HTR-8/SVneo (cell line): ENCODE measurements at regions not wholly inside any gene's neighbourhood (a gene's known extent, or its start where the extent isn't known, plus 50 kb on each side); places are given as distances from the start of the nearest gene placed in this dataset.

ENCODE experiments used
- DNase-seq: peaks from one replicate; pipeline ENCODE4 v3.0.0; 2011; ENCODE audit warnings: low spot score, mixed read lengths; ENCODE audit not compliant: insufficient read length
- FAIRE-seq: peaks from 2 replicates; lab custom pipeline; 2011; peaks lifted over from hg19 to GRCh38; lab: Jason Lieb, UNC

- FAIRE-seq: no peak
- DNase-seq: no peak
Observed at GRCh38 chr2:126748188-126748760, 92.3 kb downstream of the GYPC start.

GRCh38 chr2:126748929-126749518 lies 93.1 kb downstream of the GYPC start:
- FAIRE-seq (no peak), DNase-seq (no peak)

- FAIRE-seq (no peak), DNase-seq (no peak)
Observed at GRCh38 chr2:126749537-126749936, 93.6 kb downstream of the GYPC start.

DNA sequence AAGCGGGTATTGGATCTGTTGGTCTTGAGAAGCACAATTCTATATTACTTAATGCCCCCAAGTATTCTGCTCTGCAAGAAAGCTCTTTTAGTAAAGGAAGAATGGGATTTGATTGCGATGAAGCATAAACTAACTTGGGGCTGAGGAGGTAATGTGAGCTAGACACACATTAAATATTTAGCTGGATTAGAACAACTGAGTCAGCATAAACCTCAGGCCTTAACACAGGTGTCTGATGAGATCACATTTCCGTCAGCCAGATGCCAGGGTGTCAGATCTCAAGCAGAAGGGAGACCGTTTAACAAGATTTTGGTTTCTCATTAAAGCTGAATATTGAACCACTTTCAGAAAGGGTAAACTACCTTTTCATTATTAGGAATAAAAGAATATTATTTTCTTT lies 94.5 kb downstream of the GYPC start:
- FAIRE-seq (no peak), DNase-seq (no peak)

DNA sequence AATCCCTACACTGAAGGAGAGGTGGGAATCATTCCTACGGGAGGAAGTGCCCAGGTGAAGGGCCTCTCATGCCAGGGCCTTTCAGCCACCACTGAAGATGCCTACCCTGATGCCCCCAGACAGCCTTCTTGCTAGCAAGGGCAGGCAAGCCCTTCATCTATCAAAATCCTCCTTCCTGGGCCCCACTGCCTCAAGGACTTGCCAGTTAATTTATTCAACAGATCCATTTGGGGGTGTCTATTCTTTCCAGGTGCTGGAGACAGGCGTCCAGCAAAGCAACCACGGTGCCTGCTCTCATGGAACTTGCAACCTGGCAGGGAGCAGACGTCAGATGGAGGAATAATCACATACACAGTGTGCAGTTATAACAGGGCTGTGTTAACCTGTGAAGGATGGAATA lies 95.5 kb downstream of the GYPC start:
- no peak for DNase-seq
- FAIRE-seq: no peak

- FAIRE-seq (no peak), DNase-seq (no peak)
Observed at GRCh38 chr2:126752876-126753275, 96.9 kb downstream of the GYPC start.

GRCh38 chr2:126753501-126754212 lies 97.7 kb downstream of the GYPC start:
- no peak for FAIRE-seq
- DNase-seq: no peak

DNA sequence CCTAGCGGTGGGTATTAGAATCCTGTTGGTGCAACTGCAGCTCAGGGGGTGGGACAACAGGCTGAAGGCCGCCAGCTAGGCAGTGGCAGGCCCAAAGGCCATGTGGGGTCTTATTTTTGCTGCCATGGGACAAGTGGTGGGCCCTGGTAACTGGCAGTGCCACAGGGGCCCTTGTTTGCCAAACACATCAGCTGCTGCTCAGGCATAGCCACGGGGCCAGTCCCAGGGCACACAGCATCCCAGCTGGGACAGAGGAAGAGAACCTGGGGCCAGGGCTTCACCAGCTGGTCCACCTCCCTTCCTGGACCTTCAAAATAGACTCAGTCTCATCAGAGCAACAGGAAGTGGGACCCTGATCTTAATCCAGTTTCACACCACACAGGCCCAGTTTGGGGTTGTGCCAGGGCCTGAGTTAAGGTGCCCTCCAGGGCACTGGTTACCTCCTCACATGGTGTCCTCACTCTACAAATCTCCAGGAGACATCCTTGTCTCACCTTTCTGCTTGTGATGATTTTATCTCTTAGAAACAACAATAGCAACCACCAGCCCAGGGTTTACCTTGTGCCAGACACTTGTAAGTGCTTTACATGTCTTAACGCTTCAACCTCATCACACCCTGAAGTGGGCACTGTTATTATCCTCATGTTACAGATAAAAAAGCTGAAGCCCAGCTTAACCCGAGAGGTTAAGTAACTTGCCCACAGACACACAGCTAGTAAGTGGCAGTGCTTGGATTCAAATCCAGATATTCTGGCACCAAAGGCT lies 98.5 kb downstream of the GYPC start:
- DNase-seq: no peak
- no peak for FAIRE-seq

DNA sequence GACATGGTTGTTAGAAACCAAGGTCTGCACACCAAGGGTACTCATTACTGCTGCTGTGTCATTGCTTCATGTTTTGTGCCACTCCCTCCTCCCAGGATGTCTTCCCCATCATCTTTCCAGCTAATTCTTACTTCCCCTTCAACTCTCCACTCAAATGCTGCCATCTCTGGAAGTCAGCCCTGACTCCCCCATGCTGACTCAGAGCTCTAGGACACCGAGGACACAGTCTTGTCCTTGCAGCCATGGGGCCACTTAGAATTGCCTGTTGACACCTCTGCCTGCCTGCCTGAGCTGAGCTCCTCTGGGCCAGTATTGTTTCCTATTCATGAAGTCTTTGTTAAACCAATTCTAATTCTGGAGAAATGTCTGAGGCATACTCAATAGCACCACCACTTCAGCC lies 100.2 kb downstream of the GYPC start:
- no peak for DNase-seq

DNA sequence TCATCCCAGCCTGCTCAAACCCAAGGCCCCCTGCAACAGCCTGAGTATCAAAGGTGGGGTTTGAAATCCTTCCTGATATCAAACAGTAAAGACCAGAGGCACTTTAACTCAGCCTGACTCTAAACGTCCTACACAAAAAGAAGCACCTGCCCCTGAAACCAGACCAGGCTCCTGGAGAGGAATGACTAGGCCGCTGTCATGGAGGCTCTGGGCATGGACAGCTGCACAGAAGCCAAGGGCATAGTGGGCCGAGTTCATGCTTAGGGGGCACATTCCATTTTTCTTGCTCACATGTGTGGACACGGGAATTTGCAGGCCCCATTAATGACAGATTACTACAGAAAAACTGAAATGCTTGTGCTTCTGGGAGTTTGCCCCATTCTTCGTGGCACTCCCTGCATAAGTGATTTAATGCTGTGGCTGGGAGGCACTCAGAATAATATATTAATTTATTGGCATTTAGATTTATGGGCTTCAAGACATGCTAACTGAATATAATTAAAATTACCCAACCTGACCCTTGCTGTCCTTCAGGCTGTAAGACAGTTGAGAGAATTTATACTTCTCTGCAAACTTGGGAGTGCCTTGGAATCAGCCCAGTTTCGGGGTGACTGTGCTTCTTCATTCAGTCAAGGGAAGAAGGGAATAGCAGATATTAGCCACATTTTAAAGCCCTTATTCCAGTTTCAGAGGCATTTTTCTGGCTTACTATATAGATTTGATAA lies 105.5 kb downstream of the GYPC start:
- DNase-seq (no peak), FAIRE-seq (no peak)

More for the DNA sequence above, 100.2 kb downstream of the GYPC start:
- FAIRE-seq: no peak

DNA sequence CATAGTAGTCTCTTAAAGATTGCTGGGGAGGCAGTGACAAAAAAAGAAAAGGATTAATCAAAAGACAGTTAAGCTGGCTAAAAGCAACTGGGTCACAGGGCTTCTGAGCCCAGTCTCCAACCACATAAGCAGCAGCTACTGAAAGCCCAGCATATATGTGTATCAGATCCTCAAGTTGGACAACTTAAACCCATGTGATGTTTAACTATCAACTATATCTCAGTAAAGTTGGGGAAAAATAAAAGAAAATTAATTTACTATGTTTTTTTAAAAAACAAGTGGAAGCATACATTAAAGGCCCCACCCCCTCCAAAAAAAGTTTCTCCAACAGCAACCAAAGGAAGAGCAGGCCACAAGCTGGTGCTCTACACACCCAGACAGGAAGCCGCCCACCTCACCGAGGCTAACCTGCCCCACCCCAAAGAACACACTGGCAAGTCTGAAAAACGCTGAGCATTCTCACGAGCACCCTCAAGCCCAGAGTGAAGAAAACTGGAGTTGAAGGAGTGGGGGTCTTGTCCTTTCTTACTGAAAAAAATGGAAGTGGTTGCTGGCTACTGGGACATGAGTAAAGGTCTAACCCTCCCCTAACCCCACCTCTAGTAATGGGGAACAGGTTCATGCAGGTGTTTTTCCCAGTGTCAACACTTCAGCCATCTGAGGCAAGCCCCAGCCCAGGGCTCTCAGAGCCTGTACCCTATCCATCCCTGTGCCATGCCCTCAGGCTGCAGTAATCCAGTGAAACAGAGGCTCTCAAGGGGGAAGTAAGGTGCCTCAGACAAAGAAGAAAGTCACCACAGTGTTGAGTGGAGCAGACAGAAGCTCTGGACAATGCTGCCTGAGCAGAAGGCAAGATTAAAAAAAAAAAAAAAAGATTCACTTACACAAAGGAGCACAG lies 106.3 kb downstream of the GYPC start:
- FAIRE-seq (no peak), DNase-seq (no peak)

DNA sequence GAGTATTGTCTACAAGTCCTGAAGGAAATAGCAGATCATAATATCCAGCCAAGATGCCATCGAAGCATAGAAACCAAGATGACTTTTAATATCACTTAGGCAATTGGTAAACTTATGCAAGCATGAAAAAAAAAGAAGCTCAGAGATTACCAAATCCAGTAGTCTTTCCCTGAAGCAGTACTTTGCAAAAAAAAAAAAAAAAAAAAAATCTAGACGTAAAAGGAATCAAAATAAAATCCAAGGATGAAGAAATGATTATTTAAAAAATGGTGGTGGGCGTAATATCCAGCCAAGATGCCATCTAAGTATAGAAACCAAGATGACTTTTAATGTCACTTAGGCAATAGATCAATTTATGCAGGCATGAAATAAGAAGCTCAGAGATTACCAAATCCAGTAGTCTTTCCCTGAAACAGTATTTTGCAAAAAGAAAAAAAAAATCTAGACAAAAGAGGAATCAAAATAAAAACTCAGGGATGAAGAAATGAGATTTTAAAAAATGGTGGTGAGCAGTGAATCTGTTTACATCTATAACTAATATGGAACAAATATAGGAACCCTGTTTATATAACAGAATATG lies 108.8 kb downstream of the GYPC start:
- DNase-seq (no peak), FAIRE-seq (no peak)

- FAIRE-seq (no peak), DNase-seq (no peak)
Observed at GRCh38 chr2:126765395-126765794, 109.4 kb downstream of the GYPC start.

GRCh38 chr2:126766295-126766968 lies 110.5 kb downstream of the GYPC start:
- FAIRE-seq: no peak
- no peak for DNase-seq

DNA sequence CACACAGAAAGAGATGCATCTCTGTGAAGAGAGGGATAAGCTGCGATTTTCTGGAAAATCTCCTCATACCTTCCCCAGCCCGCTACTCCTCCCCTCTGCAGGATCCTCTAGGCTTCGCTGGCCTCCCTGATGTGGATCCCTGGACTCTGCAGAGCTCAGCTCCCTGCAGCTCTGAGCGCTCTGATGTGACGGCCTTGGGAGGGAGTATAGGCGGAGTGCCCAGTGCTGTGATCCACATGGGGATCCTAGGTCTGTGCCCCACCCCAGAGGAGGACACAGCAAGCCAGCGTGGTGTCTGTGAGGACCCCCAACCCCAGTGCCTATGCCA lies 111.0 kb downstream of the GYPC start:
- FAIRE-seq: no peak
- no peak for DNase-seq

DNA sequence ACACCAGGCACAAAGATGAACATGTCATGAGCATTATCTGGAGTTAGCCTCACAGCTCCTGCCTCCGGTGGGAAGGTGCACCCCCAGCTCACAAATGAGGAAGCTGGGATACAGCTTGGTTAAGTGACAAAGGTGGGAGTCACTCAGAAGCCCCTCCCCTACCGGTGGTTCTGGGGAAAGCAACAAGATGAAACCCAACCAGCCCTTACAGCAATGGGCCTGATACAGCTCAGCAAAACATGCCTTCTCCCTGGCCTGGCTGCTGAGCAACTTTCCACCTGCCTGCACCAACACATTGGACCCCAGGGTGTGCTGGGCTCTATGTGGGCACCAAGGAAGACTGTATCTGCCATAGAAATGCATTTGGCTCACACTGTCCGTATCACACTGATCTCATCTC lies 113.2 kb downstream of the GYPC start:
- DNase-seq (no peak), FAIRE-seq (no peak)

DNA sequence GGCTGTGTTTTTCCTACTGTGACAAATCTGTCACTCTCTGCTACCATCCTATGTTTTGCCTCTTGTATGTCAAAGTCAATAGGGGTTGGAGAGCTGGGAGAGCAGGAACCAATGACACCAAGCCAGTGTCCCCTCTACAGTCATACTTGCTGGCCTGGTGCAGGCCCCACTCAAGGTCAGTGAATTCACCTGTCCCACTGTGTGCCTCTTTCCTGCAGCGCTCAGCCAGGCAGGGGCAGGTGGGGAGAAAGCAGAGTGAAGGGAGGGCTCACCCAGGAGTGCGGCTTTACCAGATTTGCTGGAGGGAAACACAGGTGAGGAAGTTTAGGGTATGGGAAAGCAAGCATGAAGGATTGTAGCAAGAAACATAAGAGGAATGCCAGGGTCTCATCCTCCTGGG lies 114.5 kb downstream of the GYPC start:
- DNase-seq: no peak
- no peak for FAIRE-seq

GRCh38 chr2:126771094-126771493 lies 115.1 kb downstream of the GYPC start:
- DNase-seq (no peak), FAIRE-seq (no peak)
